8988T (cell line): ENCODE measurements at regions not wholly inside any gene's neighbourhood (a gene's known extent, or its start where the extent isn't known, plus 50 kb on each side); places are given as distances from the start of the nearest gene placed in this dataset.
"Not testable (repeated sequence)": the region's sequence is repeated elsewhere in the genome, so short reads cannot be mapped to it uniquely, and the experiment has no call there.

Source experiments
- DNase-seq: peaks from one replicate; pipeline ENCODE4 v3.0.0; 2011

GRCh38 chr7:3094701-3095445, 51.2 kb upstream of the CARD11 start:
- DNase-seq, result no peak

- no peak for DNase-seq
Measured at GRCh38 chr7:3097734-3098133, 54.1 kb upstream of the CARD11 start.

- DNase-seq, result no peak
Measured at GRCh38 chr7:3102159-3102558, 58.5 kb upstream of the CARD11 start.

GRCh38 chr7:3103614-3104398, 60.1 kb upstream of the CARD11 start:
- no peak for DNase-seq

GRCh38 chr7:3105856-3106255, 62.2 kb upstream of the CARD11 start:
- DNase-seq, result no peak

GRCh38 chr7:3106361-3106826, 62.7 kb upstream of the CARD11 start:
- no peak for DNase-seq

GRCh38 chr7:3107228-3107763, 63.6 kb upstream of the CARD11 start:
- DNase-seq, result no peak

GRCh38 chr7:3107889-3108570, 64.4 kb upstream of the CARD11 start:
- DNase-seq, result no peak

GRCh38 chr7:3109311-3109915, 65.7 kb upstream of the CARD11 start:
- no peak for DNase-seq

- no peak for DNase-seq
Measured at GRCh38 chr7:3112479-3113134, 68.9 kb upstream of the CARD11 start.

- DNase-seq, result no peak
Measured at GRCh38 chr7:3114917-3115316, 71.2 kb upstream of the CARD11 start.

GRCh38 chr7:3117081-3117480, 73.4 kb upstream of the CARD11 start:
- DNase-seq, result no peak

- DNase-seq, result no peak
Measured at GRCh38 chr7:3117488-3118231, 74.0 kb upstream of the CARD11 start.

- not testable (repeated sequence) for DNase-seq
Measured at GRCh38 chr7:3119352-3119927, 75.8 kb upstream of the CARD11 start.

GRCh38 chr7:3119963-3120362, 76.3 kb upstream of the CARD11 start:
- DNase-seq, result no peak

GRCh38 chr7:3120513-3120912, 76.8 kb upstream of the CARD11 start:
- no peak for DNase-seq

GRCh38 chr7:3128857-3129490, 85.3 kb upstream of the CARD11 start:
- DNase-seq, result no peak

- DNase-seq, result no peak
Measured at GRCh38 chr7:3133811-3134385, 90.2 kb upstream of the CARD11 start.

GRCh38 chr7:3134745-3135144, 91.1 kb upstream of the CARD11 start:
- no peak for DNase-seq

- no peak for DNase-seq
Measured at GRCh38 chr7:3135626-3136025, 92.0 kb upstream of the CARD11 start.
